Heart right ventricle (tissue), 16 donors: ENCODE measurements at regions not wholly inside any gene's neighbourhood (a gene's known extent, or its start where the extent isn't known, plus 50 kb on each side); places are given as distances from the start of the nearest gene placed in this dataset.

Source experiments
- ATAC-seq, 8 donors: fragments of 200-7000 bp; cut with Tn5 transposase; one replicate each; pipeline ENCODE4 v1.9.1; 2020; ENCODE audit warnings: mild to moderate bottlenecking in 8 of 8, moderate library complexity in 8 of 8, moderate number of reproducible peaks in 1 of 8
- DNase-seq, 2 donors: peaks; one replicate each; pipeline ENCODE4 v3.0.0-alpha.2; 2020
- H3K27ac ChIP-seq, 10 donors: fragments of 200-600 bp; sonication (generic) in 2 of 10; one replicate each; pipeline versions ENCODE4 v1.5.0 to v1.8.0; 2020 to 2022; ENCODE audit warnings: mild to moderate bottlenecking in 3 of 10
- H3K27me3 ChIP-seq, 7 donors: fragments of 200-600 bp; one replicate each; pipeline ENCODE4 v1.8.0; 2021 to 2022; ENCODE audit warnings: mild to moderate bottlenecking in 2 of 7
- H3K36me3 ChIP-seq, 9 donors: fragments of 200-600 bp; sonication (generic) in 1 of 9; one replicate each; pipeline versions ENCODE4 v1.5.0 to v1.8.0; 2020 to 2022; ENCODE audit warnings: mild to moderate bottlenecking in 2 of 9
- H3K4me1 ChIP-seq, 9 donors: fragments of 200-600 bp; sonication (generic) in 1 of 9; one replicate each; pipeline versions ENCODE4 v1.5.0 to v1.8.0; 2020 to 2022; ENCODE audit warnings: mild to moderate bottlenecking in 4 of 9
- H3K4me3 ChIP-seq, 10 donors: fragments of 200-600 bp; sonication (generic) in 2 of 10; one replicate each; pipeline versions ENCODE4 v1.5.0 to v1.8.0; 2020 to 2022; ENCODE audit warnings: mild to moderate bottlenecking in 7 of 10, moderate library complexity in 2 of 10
- H3K9me3 ChIP-seq, 11 donors: fragments of 200-600 bp in 10 of 11; sonication (generic) in 2 of 11; one replicate each; pipeline versions ENCODE4 v1.5.0 to v1.8.0; 2013 to 2022; ENCODE audit warnings: mild to moderate bottlenecking in 2 of 11, control low read depth in 1 of 11, moderate library complexity in 1 of 11
- WGBS, 2 donors: extraction: QIAGEN DNeasy Blood & Tissue Kit; methylation state at CpG; one replicate each; pipeline ENCODE4 v1.1.7; 2013; ENCODE audit warnings: inconsistent platforms in 1 of 2; 5-methylcytosine and 5-hydroxymethylcytosine counted together
- intact Hi-C, 10 donors: fragments of 100-400 bp; cut with DNase I; formaldehyde crosslinking; loops; one replicate each; pipeline versions ENCODE4 v1.11.1 to v1.14.2; 2022
- TF ChIP-seq, protein P1 (sequence below), 9 donors: fragments of 200-600 bp; sonication (generic) in 2 of 9; IDR thresholded peaks; one replicate each; pipeline versions ENCODE4 v1.5.0 to v1.8.0; 2021 to 2022; ENCODE audit warnings: antibody characterized with exemption in 9 of 9, mild to moderate bottlenecking in 5 of 9, moderate library complexity in 1 of 9
- donor health status: Arrhythmogenic right ventricular cardiomyopathy.
- donor health status: ischemic (EF 13 %, LVEDD 7.1; RV severe dilation, severe dysfunction).
- donor health status: healthy with polysubstance abuse.
- donor health status: DM: no; HTN: yes; CAD: no.
- donor health status: DM: no; HTN: no; CAD: no.
- donor health status: ischemic (EF 25% LVEDD 6.9; RV normal size, moderate dysfunction).
- donor health status: ischemic (EF 25% LVEDD 5.7; RV mildly dilated, moderate dysfunction).
- donor health status: healthy.
- donor health status: DM: yes; HTN: yes; CAD: no.
- donor health status: Ischemic cardiomyopathy.
- donor health status: ischemic (EF 35%, LVEDD 5.7; RV mildly dilated, moderate dysfunction).
- donor health status: nonischemic (EF 11% LVEDD 7.7; RV severe dilation, severe dysfunction).
- donor health status: DM: yes; HTN: yes; CAD: no.
- donor health status: PGD.
- donor health status: ischemic (EF 29% LVEDD 5.4; RV normal size, mild dysfunction).
- donor health status: nonischemic (EF 23%, LVEDD 6.1; RV moderate dilation, normal function).

DNA sequence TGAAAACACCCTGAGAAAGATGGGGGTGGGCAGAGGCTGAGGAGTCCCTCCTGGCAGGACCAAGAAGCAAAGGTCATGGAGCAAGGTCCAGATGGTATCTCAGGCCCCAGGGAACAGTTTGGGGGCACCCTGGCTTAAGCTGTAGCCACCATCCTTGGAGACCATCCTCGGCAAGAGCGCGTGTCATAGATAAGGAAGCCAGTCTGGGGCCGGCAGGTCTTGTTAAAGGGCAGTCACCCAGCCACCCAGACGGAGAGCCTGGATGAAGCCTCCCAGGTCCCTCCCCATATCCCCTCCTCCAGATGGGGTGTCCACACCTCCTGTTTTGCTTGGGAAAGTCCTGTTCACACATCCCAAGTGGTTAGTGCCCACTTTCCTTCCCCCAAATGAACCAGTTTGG, 191.1 kb downstream of the KLF13 start:
- WGBS, 2 donors: 84 to 87% methylated on average over 5 of the region's 5 CpGs
- no peaks in the 10 kb centered on the region for H3K36me3 ChIP-seq

GRCh38 chr15:31522028-31522427, 195.4 kb downstream of the KLF13 start:
- ATAC-seq (no peak), DNase-seq (no peak)
- Histone ChIP-seq H3K27me3 (no peaks in the 10 kb centered on the region), H3K4me3 (no peak overlapping the region), H3K9me3 (peaks cover 0 to 7% (median 0%) of the 10 kb centered on the region in 11 donors), H3K4me1 (peaks cover 0 to 3% (median 0%) of the 10 kb centered on the region in 9 donors), H3K36me3 (no peaks in the 10 kb centered on the region), H3K27ac (no peak overlapping the region)
- 77 to 84% methylated on average over 4 of the region's 4 CpGs for WGBS, 2 donors
- TF ChIP-seq, protein P1, sequence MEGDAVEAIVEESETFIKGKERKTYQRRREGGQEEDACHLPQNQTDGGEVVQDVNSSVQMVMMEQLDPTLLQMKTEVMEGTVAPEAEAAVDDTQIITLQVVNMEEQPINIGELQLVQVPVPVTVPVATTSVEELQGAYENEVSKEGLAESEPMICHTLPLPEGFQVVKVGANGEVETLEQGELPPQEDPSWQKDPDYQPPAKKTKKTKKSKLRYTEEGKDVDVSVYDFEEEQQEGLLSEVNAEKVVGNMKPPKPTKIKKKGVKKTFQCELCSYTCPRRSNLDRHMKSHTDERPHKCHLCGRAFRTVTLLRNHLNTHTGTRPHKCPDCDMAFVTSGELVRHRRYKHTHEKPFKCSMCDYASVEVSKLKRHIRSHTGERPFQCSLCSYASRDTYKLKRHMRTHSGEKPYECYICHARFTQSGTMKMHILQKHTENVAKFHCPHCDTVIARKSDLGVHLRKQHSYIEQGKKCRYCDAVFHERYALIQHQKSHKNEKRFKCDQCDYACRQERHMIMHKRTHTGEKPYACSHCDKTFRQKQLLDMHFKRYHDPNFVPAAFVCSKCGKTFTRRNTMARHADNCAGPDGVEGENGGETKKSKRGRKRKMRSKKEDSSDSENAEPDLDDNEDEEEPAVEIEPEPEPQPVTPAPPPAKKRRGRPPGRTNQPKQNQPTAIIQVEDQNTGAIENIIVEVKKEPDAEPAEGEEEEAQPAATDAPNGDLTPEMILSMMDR (IDR thresholded peaks at IDR 0.05): no peak
- intact Hi-C loops: no loop called here

More for the DNA sequence above, 191.1 kb downstream of the KLF13 start:
- TF ChIP-seq, protein P1 (IDR thresholded peaks at IDR 0.05): no peak
- Histone ChIP-seq H3K4me1 (no peaks in the 10 kb centered on the region), H3K4me3 (no peak overlapping the region), H3K27ac (no peak overlapping the region), H3K27me3 (no peaks in the 10 kb centered on the region), H3K9me3 (peaks cover 0 to 7% (median 0%) of the 10 kb centered on the region in 11 donors)
- ATAC-seq (no peak), DNase-seq (no peak)
- intact Hi-C loops: no loop called here

- TF ChIP-seq, protein P1 (IDR thresholded peaks at IDR 0.05): no peak
- ATAC-seq (no peak), DNase-seq (no peak)
- Histone ChIP-seq H3K4me3 (no peak overlapping the region), H3K4me1 (peaks cover 0 to 11% (median 0%) of the 10 kb centered on the region in 9 donors), H3K27me3 (no peaks in the 10 kb centered on the region), H3K9me3 (peaks cover 0 to 7% (median 0%) of the 10 kb centered on the region in 11 donors), H3K27ac (no peak overlapping the region), H3K36me3 (no peaks in the 10 kb centered on the region)
- WGBS, 2 donors: 90 to 93% methylated on average over 10 of the region's 10 CpGs
- intact Hi-C loops: no loop called here
Observed at GRCh38 chr15:31523027-31523654, 196.5 kb downstream of the KLF13 start.

GRCh38 chr15:31523655-31524049, 197.0 kb downstream of the KLF13 start:
- H3K36me3 ChIP-seq: no peaks in the 10 kb centered on the region
- no peak overlapping the region for H3K27ac ChIP-seq
- ATAC-seq (no peak), DNase-seq (no peak)
- H3K4me1 ChIP-seq: peaks cover 0 to 11% (median 0%) of the 10 kb centered on the region in 9 donors
- TF ChIP-seq, protein P1 (IDR thresholded peaks at IDR 0.05): no peak
- peaks cover 0 to 7% (median 0%) of the 10 kb centered on the region in 11 donors for H3K9me3 ChIP-seq
- 81 to 96% methylated on average over 5 of the region's 5 CpGs for WGBS, 2 donors
- H3K27me3 ChIP-seq: no peaks in the 10 kb centered on the region
- no peak overlapping the region for H3K4me3 ChIP-seq
- intact Hi-C loops: no loop called here
